ENCODE measurements at regions not wholly inside any gene's neighbourhood (a gene's known extent, or its start where the extent isn't known, plus 50 kb on each side); places are given as distances from the start of the nearest gene placed in this dataset.

GRCh38 chr15:53837263-53837662 is 77.8 kb upstream of the WDR72 start:
- H3K27me3 ChIP-seq (replicated peaks; ENCODE audit: insufficient read depth), result no peaks in the 10 kb centered on the region
- peaks cover 17 to 32% of the 10 kb centered on the region in 2 donors for H3K4me1 ChIP-seq (ENCODE audit: control insufficient read depth in 1 of 2, low read depth in 2 of 2)
- ATAC-seq (ENCODE audit: insufficient number of reproducible peaks, low FRiP score, low read depth), result no peak
- no peaks in the 10 kb centered on the region for H3K9me3 ChIP-seq
- TF ChIP-seq CTCF (IDR thresholded peaks at IDR 0.05), result no peak
- no peaks in the 10 kb centered on the region for H3K36me3 ChIP-seq
- no peak overlapping the region for H3K4me3 ChIP-seq
- no peak for DNase-seq (ENCODE audit: low spot score)
- H3K27ac ChIP-seq, result no peak overlapping the region

- Histone ChIP-seq H3K4me1 (ENCODE audit: control insufficient read depth in 1 of 2, low read depth in 2 of 2) (peaks cover 19 to 35% of the 10 kb centered on the region in 2 donors), H3K27ac (no peak overlapping the region), H3K4me3 (no peak overlapping the region), H3K36me3 (no peaks in the 10 kb centered on the region), H3K27me3 (replicated peaks; ENCODE audit: insufficient read depth) (no peaks in the 10 kb centered on the region), H3K9me3 (no peaks in the 10 kb centered on the region)
- DNase-seq (ENCODE audit: low spot score), result no peak
- no peak for ATAC-seq (ENCODE audit: insufficient number of reproducible peaks, low FRiP score, low read depth)
- TF ChIP-seq CTCF (IDR thresholded peaks at IDR 0.05), result no peak
Observed at GRCh38 chr15:53836618-53837017, 77.2 kb upstream of the WDR72 start.

GRCh38 chr15:53835309-53835708 is 75.8 kb upstream of the WDR72 start:
- no peak for TF ChIP-seq CTCF (IDR thresholded peaks at IDR 0.05)
- Histone ChIP-seq H3K4me1 (ENCODE audit: control insufficient read depth in 1 of 2, low read depth in 2 of 2) (peaks cover 19 to 35% of the 10 kb centered on the region in 2 donors), H3K36me3 (no peaks in the 10 kb centered on the region), H3K27ac (no peak overlapping the region), H3K4me3 (no peak overlapping the region), H3K27me3 (replicated peaks; ENCODE audit: insufficient read depth) (no peaks in the 10 kb centered on the region), H3K9me3 (no peaks in the 10 kb centered on the region)
- no peak for DNase-seq (ENCODE audit: low spot score)
- no peak for ATAC-seq (ENCODE audit: insufficient number of reproducible peaks, low FRiP score, low read depth)

- no peaks in the 10 kb centered on the region for H3K36me3 ChIP-seq
- ATAC-seq (ENCODE audit: insufficient number of reproducible peaks, low FRiP score, low read depth), result no peak
- H3K27ac ChIP-seq, result no peak overlapping the region
Observed at GRCh38 chr15:53834214-53834613, 74.8 kb upstream of the WDR72 start.

GRCh38 chr15:53833134-53833624 is 73.7 kb upstream of the WDR72 start:
- DNase-seq (ENCODE audit: low spot score), result no peak

More at GRCh38 chr15:53834214-53834613, 74.8 kb upstream of the WDR72 start:
- no peak for DNase-seq (ENCODE audit: low spot score)
- no peak for TF ChIP-seq CTCF (IDR thresholded peaks at IDR 0.05)
- Histone ChIP-seq H3K9me3 (no peaks in the 10 kb centered on the region), H3K4me1 (ENCODE audit: control insufficient read depth in 1 of 2, low read depth in 2 of 2) (peaks cover 19 to 35% of the 10 kb centered on the region in 2 donors), H3K4me3 (no peak overlapping the region), H3K27me3 (replicated peaks; ENCODE audit: insufficient read depth) (no peaks in the 10 kb centered on the region)

More at GRCh38 chr15:53833134-53833624, 73.7 kb upstream of the WDR72 start:
- Histone ChIP-seq H3K27ac (no peak overlapping the region), H3K4me3 (peak overlapping the region; percentile 23), H3K27me3 (replicated peaks; ENCODE audit: insufficient read depth) (no peaks in the 10 kb centered on the region), H3K36me3 (no peaks in the 10 kb centered on the region), H3K9me3 (no peaks in the 10 kb centered on the region), H3K4me1 (ENCODE audit: control insufficient read depth in 1 of 2, low read depth in 2 of 2) (peaks cover 19 to 35% of the 10 kb centered on the region in 2 donors)
- no peak for TF ChIP-seq CTCF (IDR thresholded peaks at IDR 0.05)
- ATAC-seq (ENCODE audit: insufficient number of reproducible peaks, low FRiP score, low read depth), result no peak
